ENCODE measurements at regions not wholly inside any gene's neighbourhood (a gene's known extent, or its start where the extent isn't known, plus 50 kb on each side); places are given as distances from the start of the nearest gene placed in this dataset.

- TF ChIP-seq, protein P1, sequence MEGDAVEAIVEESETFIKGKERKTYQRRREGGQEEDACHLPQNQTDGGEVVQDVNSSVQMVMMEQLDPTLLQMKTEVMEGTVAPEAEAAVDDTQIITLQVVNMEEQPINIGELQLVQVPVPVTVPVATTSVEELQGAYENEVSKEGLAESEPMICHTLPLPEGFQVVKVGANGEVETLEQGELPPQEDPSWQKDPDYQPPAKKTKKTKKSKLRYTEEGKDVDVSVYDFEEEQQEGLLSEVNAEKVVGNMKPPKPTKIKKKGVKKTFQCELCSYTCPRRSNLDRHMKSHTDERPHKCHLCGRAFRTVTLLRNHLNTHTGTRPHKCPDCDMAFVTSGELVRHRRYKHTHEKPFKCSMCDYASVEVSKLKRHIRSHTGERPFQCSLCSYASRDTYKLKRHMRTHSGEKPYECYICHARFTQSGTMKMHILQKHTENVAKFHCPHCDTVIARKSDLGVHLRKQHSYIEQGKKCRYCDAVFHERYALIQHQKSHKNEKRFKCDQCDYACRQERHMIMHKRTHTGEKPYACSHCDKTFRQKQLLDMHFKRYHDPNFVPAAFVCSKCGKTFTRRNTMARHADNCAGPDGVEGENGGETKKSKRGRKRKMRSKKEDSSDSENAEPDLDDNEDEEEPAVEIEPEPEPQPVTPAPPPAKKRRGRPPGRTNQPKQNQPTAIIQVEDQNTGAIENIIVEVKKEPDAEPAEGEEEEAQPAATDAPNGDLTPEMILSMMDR (IDR thresholded peaks at IDR 0.05) = no peak
- Mint-ChIP-seq H3K36me3 (ENCODE audit: low read depth) (no peaks in the 10 kb centered on the region), H3K27me3 (no peaks in the 10 kb centered on the region), H3K27ac (no peak overlapping the region), H3K9me3 (no peaks in the 10 kb centered on the region), H3K4me1 (ENCODE audit: low read depth) (no peaks in the 10 kb centered on the region), H3K4me3 (no peak overlapping the region)
- H3K27me3 ChIP-seq (ENCODE audit: control insufficient read depth in 1 of 2, insufficient read depth in 2 of 2, low read length in 2 of 2) = no peaks in the 10 kb centered on the region
- H3K4me3 ChIP-seq (ENCODE audit: low read length) = no peak overlapping the region
- ChIA-PET POLR2A (no interaction called here), CTCF (no interaction called here)
- DNase-seq (no peak), ATAC-seq (ENCODE audit: poor library complexity) (no peak)
- intact Hi-C loops (cut with DNase I, micrococcal nuclease) = no loop called here
- H3K27ac ChIP-seq (ENCODE audit: low read depth in 1 of 2, low read length in 2 of 2) = no peak overlapping the region
- H3K9me3 ChIP-seq (ENCODE audit: control insufficient read depth in 1 of 2, insufficient read depth in 1 of 2, low read length in 2 of 2) = peaks cover 0 to 4% of the 10 kb centered on the region in 2 experiments
- H3K36me3 ChIP-seq (ENCODE audit: insufficient read depth, low read length) = no peaks in the 10 kb centered on the region
- H3K4me1 ChIP-seq (ENCODE audit: insufficient read depth, low read length) = no peaks in the 10 kb centered on the region
These were observed 222.2 kb upstream of the TENM4 start for GRCh38 chr11:79663017-79663416.

DNA sequence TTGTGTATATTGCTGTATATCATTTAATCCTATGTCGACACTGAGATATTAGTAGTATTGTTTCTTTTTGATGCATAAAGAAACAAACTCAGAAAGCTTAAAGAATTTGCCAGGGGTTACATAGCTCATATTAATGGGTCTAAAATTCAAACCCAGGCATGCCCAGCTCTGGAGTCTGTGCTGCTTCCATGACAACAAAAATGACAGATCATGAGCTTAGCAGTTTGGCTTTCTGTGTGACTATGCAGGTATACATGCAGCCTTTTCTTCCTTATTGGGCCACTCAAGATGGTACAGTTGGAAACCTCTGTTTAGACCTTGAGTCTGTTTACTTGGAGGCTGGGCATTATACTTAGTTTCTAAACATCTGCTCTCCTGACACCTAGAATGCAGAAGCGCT lies 220.5 kb upstream of the TENM4 start:
- H3K4me3 ChIP-seq (ENCODE audit: low read length) = no peak overlapping the region
- no peak overlapping the region for H3K27ac Mint-ChIP-seq
- no peaks in the 10 kb centered on the region for H3K4me1 ChIP-seq (ENCODE audit: insufficient read depth, low read length)
- H3K4me1 Mint-ChIP-seq (ENCODE audit: low read depth) = no peaks in the 10 kb centered on the region
- ChIA-PET POLR2A (no interaction called here), CTCF (no interaction called here)
- DNase-seq (no peak), ATAC-seq (ENCODE audit: poor library complexity) (no peak)
- no peaks in the 10 kb centered on the region for H3K36me3 Mint-ChIP-seq (ENCODE audit: low read depth)
- TF ChIP-seq, protein P1 (IDR thresholded peaks at IDR 0.05) = no peak
- H3K4me3 Mint-ChIP-seq = no peak overlapping the region
- no peaks in the 10 kb centered on the region for H3K36me3 ChIP-seq (ENCODE audit: insufficient read depth, low read length)
- H3K27me3 ChIP-seq (ENCODE audit: control insufficient read depth in 1 of 2, insufficient read depth in 2 of 2, low read length in 2 of 2) = no peaks in the 10 kb centered on the region
- intact Hi-C loops (cut with DNase I, micrococcal nuclease) = no loop called here
- H3K9me3 Mint-ChIP-seq = no peaks in the 10 kb centered on the region
- H3K9me3 ChIP-seq (ENCODE audit: control insufficient read depth in 1 of 2, insufficient read depth in 1 of 2, low read length in 2 of 2) = peaks cover 0 to 4% of the 10 kb centered on the region in 2 experiments
- H3K27me3 Mint-ChIP-seq = no peaks in the 10 kb centered on the region
- no peak overlapping the region for H3K27ac ChIP-seq (ENCODE audit: low read depth in 1 of 2, low read length in 2 of 2)

GRCh38 chr11:79648766-79649520 lies 208.1 kb upstream of the TENM4 start:
- Mint-ChIP-seq H3K27ac (no peak overlapping the region), H3K9me3 (no peaks in the 10 kb centered on the region), H3K27me3 (no peaks in the 10 kb centered on the region), H3K36me3 (ENCODE audit: low read depth) (no peaks in the 10 kb centered on the region), H3K4me3 (no peak overlapping the region), H3K4me1 (ENCODE audit: low read depth) (no peaks in the 10 kb centered on the region)
- Histone ChIP-seq H3K27me3 (ENCODE audit: control insufficient read depth in 1 of 2, insufficient read depth in 2 of 2, low read length in 2 of 2) (no peaks in the 10 kb centered on the region), H3K4me1 (ENCODE audit: insufficient read depth, low read length) (no peaks in the 10 kb centered on the region), H3K9me3 (ENCODE audit: control insufficient read depth in 1 of 2, insufficient read depth in 1 of 2, low read length in 2 of 2) (no peaks in the 10 kb centered on the region), H3K27ac (ENCODE audit: low read depth in 1 of 2, low read length in 2 of 2) (no peak overlapping the region), H3K4me3 (ENCODE audit: low read length) (no peak overlapping the region), H3K36me3 (ENCODE audit: insufficient read depth, low read length) (no peaks in the 10 kb centered on the region)
- no peak for ATAC-seq (ENCODE audit: poor library complexity)
- TF ChIP-seq, protein P1 (IDR thresholded peaks at IDR 0.05) = no peak
- DNase-seq = no peak
- CTCF ChIA-PET = no interaction called here
- POLR2A ChIA-PET = no interaction called here
- intact Hi-C loops (cut with DNase I, micrococcal nuclease) = no loop called here

Data from CD4-positive, alpha-beta T cell (primary cell).